ENCODE measurements at regions not wholly inside any gene's neighbourhood (a gene's known extent, or its start where the extent isn't known, plus 50 kb on each side); places are given as distances from the start of the nearest gene placed in this dataset.

- TF ChIP-seq POLR2A (IDR thresholded peaks at IDR 0.05): no peak
- TF ChIP-seq, protein P1, sequence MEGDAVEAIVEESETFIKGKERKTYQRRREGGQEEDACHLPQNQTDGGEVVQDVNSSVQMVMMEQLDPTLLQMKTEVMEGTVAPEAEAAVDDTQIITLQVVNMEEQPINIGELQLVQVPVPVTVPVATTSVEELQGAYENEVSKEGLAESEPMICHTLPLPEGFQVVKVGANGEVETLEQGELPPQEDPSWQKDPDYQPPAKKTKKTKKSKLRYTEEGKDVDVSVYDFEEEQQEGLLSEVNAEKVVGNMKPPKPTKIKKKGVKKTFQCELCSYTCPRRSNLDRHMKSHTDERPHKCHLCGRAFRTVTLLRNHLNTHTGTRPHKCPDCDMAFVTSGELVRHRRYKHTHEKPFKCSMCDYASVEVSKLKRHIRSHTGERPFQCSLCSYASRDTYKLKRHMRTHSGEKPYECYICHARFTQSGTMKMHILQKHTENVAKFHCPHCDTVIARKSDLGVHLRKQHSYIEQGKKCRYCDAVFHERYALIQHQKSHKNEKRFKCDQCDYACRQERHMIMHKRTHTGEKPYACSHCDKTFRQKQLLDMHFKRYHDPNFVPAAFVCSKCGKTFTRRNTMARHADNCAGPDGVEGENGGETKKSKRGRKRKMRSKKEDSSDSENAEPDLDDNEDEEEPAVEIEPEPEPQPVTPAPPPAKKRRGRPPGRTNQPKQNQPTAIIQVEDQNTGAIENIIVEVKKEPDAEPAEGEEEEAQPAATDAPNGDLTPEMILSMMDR (IDR thresholded peaks at IDR 0.05): no peak
- TF ChIP-seq POLR2AphosphoS5 (IDR thresholded peaks at IDR 0.05; ENCODE audit: insufficient read depth in 1 of 2, low read depth in 1 of 2): no peak
These were observed 532.7 kb downstream of the BCKDHB start for GRCh38 chr6:80639181-80639629.
